ENCODE measurements at regions not wholly inside any gene's neighbourhood (a gene's known extent, or its start where the extent isn't known, plus 50 kb on each side); places are given as distances from the start of the nearest gene placed in this dataset.

DNA sequence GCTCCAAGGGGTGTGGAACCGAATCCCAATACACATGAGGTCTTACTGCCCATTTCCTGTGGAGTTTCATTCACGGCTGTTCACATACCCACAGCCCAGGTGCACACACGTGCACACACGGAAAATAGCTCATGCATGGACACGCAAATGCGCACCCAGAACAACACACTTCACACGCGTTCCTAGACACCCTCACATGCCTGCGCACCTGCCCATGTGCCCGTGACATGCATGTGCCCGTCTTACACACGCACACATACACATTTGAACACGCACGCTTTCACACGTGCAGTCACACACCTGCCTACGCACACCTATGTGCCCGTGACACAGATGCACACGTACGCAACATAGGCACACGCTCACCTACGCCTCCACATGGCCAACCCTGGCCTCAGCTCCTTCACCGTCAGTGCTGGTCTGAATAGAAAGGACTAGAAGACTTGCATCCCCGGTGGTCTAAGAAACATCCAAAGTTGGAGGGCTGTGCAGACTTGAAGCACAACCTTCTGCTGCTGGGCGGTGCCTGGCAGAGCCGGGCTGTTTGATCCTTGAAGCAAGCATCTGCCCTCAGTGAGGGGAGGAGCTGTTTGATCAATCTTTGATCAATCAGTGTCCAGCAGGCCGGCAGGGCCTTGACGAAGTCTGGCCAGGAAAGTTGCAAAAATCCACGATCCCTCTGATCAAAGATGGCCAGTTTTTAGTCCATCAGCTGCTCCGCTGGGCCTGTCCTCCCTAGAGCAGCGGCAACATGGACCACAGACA is 164.7 kb downstream of the OLFM1 start:
- TF ChIP-seq, protein P1, sequence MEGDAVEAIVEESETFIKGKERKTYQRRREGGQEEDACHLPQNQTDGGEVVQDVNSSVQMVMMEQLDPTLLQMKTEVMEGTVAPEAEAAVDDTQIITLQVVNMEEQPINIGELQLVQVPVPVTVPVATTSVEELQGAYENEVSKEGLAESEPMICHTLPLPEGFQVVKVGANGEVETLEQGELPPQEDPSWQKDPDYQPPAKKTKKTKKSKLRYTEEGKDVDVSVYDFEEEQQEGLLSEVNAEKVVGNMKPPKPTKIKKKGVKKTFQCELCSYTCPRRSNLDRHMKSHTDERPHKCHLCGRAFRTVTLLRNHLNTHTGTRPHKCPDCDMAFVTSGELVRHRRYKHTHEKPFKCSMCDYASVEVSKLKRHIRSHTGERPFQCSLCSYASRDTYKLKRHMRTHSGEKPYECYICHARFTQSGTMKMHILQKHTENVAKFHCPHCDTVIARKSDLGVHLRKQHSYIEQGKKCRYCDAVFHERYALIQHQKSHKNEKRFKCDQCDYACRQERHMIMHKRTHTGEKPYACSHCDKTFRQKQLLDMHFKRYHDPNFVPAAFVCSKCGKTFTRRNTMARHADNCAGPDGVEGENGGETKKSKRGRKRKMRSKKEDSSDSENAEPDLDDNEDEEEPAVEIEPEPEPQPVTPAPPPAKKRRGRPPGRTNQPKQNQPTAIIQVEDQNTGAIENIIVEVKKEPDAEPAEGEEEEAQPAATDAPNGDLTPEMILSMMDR (IDR thresholded peaks at IDR 0.05) = no peak
- no peak for TF ChIP-seq POLR2A (IDR thresholded peaks at IDR 0.05)
